ENCODE measurements at regions not wholly inside any gene's neighbourhood (a gene's known extent, or its start where the extent isn't known, plus 50 kb on each side); places are given as distances from the start of the nearest gene placed in this dataset.

DNA sequence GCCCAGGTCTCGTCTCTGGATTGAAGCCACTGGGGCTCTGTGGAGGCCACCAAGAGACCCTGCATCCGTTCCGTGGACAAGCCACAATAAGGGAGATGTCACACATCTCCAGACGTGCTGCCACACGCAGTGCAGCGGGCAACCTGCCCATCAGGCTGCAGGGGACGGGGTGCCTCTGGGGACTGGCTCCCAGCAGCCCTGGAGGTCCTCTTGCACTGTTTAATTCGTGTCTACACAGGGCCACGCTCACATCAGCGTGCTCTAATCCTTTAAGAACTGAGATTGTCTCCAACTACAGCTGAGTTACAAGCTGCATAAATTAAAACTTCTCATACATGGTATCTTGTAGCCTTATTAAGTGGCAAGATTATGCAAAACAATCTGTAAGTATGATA is 1232.2 kb downstream of the BRD1 start:
- peaks cover 0 to 7% of the 10 kb centered on the region in 2 donors for H3K9me3 ChIP-seq
- no peak for DNase-seq (ENCODE audit: low spot score)
- no peaks in the 10 kb centered on the region for H3K36me3 ChIP-seq
- no peak overlapping the region for H3K27ac ChIP-seq
- TF ChIP-seq, protein P1, sequence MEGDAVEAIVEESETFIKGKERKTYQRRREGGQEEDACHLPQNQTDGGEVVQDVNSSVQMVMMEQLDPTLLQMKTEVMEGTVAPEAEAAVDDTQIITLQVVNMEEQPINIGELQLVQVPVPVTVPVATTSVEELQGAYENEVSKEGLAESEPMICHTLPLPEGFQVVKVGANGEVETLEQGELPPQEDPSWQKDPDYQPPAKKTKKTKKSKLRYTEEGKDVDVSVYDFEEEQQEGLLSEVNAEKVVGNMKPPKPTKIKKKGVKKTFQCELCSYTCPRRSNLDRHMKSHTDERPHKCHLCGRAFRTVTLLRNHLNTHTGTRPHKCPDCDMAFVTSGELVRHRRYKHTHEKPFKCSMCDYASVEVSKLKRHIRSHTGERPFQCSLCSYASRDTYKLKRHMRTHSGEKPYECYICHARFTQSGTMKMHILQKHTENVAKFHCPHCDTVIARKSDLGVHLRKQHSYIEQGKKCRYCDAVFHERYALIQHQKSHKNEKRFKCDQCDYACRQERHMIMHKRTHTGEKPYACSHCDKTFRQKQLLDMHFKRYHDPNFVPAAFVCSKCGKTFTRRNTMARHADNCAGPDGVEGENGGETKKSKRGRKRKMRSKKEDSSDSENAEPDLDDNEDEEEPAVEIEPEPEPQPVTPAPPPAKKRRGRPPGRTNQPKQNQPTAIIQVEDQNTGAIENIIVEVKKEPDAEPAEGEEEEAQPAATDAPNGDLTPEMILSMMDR (IDR thresholded peaks at IDR 0.05) = no peak
- no peaks in the 10 kb centered on the region for H3K4me1 ChIP-seq
- H3K27me3 ChIP-seq = no peaks in the 10 kb centered on the region
- no peak overlapping the region for H3K4me3 ChIP-seq

GRCh38 chr22:48594757-48595510 is 1232.7 kb downstream of the BRD1 start:
- Histone ChIP-seq H3K36me3 (no peaks in the 10 kb centered on the region), H3K4me1 (no peaks in the 10 kb centered on the region), H3K4me3 (no peak overlapping the region), H3K27me3 (no peaks in the 10 kb centered on the region), H3K27ac (no peak overlapping the region), H3K9me3 (peaks cover 0 to 7% of the 10 kb centered on the region in 2 donors)
- no peak for DNase-seq (ENCODE audit: low spot score)
- TF ChIP-seq, protein P1 (IDR thresholded peaks at IDR 0.05) = no peak

- no peaks in the 10 kb centered on the region for H3K36me3 ChIP-seq
- no peak overlapping the region for H3K27ac ChIP-seq
- H3K4me1 ChIP-seq = no peaks in the 10 kb centered on the region
- H3K9me3 ChIP-seq = peaks cover 0 to 6% of the 10 kb centered on the region in 2 donors
- no peak for DNase-seq (ENCODE audit: low spot score)
- H3K27me3 ChIP-seq = no peaks in the 10 kb centered on the region
- H3K4me3 ChIP-seq = no peak overlapping the region
- TF ChIP-seq, protein P1 (IDR thresholded peaks at IDR 0.05) = no peak
These were observed 1233.5 kb downstream of the BRD1 start for GRCh38 chr22:48594016-48594756.

- Histone ChIP-seq H3K4me3 (no peak overlapping the region), H3K9me3 (no peaks in the 10 kb centered on the region), H3K27me3 (no peaks in the 10 kb centered on the region), H3K4me1 (no peaks in the 10 kb centered on the region), H3K27ac (no peak overlapping the region), H3K36me3 (no peaks in the 10 kb centered on the region)
- TF ChIP-seq, protein P1 (IDR thresholded peaks at IDR 0.05) = no peak
- DNase-seq (ENCODE audit: low spot score) = no peak
These were observed 1234.1 kb downstream of the BRD1 start for GRCh38 chr22:48593551-48593950.

DNA sequence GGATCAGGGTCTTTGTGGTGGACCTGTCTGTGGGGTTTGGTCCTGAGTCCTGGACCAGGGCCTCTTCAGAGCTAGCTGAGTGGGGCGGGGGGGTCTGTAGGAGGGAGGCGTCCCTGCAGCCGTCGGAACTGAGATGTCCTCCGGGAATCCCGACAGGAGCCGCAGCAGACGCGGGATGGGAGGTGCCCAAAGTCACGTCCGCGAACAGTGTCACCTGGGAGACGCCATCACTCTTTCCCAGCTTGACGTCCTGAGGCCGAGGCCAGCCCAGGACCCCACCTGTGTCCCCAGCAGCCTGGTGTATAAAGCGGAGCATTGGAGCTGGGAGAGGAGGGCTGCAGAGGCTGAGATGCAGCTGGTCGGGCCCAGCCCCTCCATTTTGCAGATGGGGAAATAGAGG is 1234.7 kb downstream of the BRD1 start:
- H3K4me1 ChIP-seq = no peaks in the 10 kb centered on the region
- no peak overlapping the region for H3K4me3 ChIP-seq
- TF ChIP-seq, protein P1 (IDR thresholded peaks at IDR 0.05) = no peak
- no peak overlapping the region for H3K27ac ChIP-seq
- H3K9me3 ChIP-seq = no peaks in the 10 kb centered on the region
- H3K27me3 ChIP-seq = no peaks in the 10 kb centered on the region
- no peak for DNase-seq (ENCODE audit: low spot score)
- H3K36me3 ChIP-seq = no peaks in the 10 kb centered on the region

Data from right atrium auricular region (tissue), 2 donors.